ENCODE measurements at regions not wholly inside any gene's neighbourhood (a gene's known extent, or its start where the extent isn't known, plus 50 kb on each side); places are given as distances from the start of the nearest gene placed in this dataset.

GRCh38 chr6:62480544-62480943, 194.5 kb upstream of the KHDRBS2 start:
- H3K9me3 ChIP-seq = no peaks in the 10 kb centered on the region
- no peaks in the 10 kb centered on the region for H3K4me1 ChIP-seq
- H3K4me3 ChIP-seq = no peak overlapping the region
- 49 to 71% (median 59%) methylated on average over 1 of the region's 1 CpG for WGBS, 5 donors
- H3K27ac ChIP-seq = no peak overlapping the region
- intact Hi-C loops (cut with DNase I; ENCODE audit: low total_unique reads) = no loop called here
- H3K27me3 ChIP-seq = no peaks in the 10 kb centered on the region
- TF ChIP-seq POLR2A (IDR thresholded peaks at IDR 0.05) = no peak
- TF ChIP-seq CTCF (IDR thresholded peaks at IDR 0.05) = no peak
- TF ChIP-seq POLR2AphosphoS5 (IDR thresholded peaks at IDR 0.05) = no peak
- no peak for TF ChIP-seq EP300 (IDR thresholded peaks at IDR 0.05)
- H3K36me3 ChIP-seq = no peaks in the 10 kb centered on the region
- DNase-seq = no peak

GRCh38 chr6:62479697-62480220, 193.7 kb upstream of the KHDRBS2 start:
- TF ChIP-seq CTCF (IDR thresholded peaks at IDR 0.05) (no peak), EP300 (IDR thresholded peaks at IDR 0.05) (no peak), POLR2A (IDR thresholded peaks at IDR 0.05) (no peak), POLR2AphosphoS5 (IDR thresholded peaks at IDR 0.05) (no peak)
- Histone ChIP-seq H3K36me3 (no peaks in the 10 kb centered on the region), H3K9me3 (no peaks in the 10 kb centered on the region), H3K4me3 (no peak overlapping the region), H3K4me1 (no peaks in the 10 kb centered on the region), H3K27me3 (no peaks in the 10 kb centered on the region), H3K27ac (no peak overlapping the region)
- no peak for DNase-seq
- intact Hi-C loops (cut with DNase I; ENCODE audit: low total_unique reads) = no loop called here
- WGBS, 5 donors = 68 to 78% (median 74%) methylated on average over 4 of the region's 4 CpGs

GRCh38 chr6:62474793-62475192, 188.8 kb upstream of the KHDRBS2 start:
- Histone ChIP-seq H3K27ac (no peak overlapping the region), H3K9me3 (no peaks in the 10 kb centered on the region), H3K4me3 (no peak overlapping the region), H3K4me1 (no peaks in the 10 kb centered on the region), H3K27me3 (no peaks in the 10 kb centered on the region), H3K36me3 (no peaks in the 10 kb centered on the region)
- DNase-seq = no peak
- TF ChIP-seq CTCF (IDR thresholded peaks at IDR 0.05) (no peak), POLR2AphosphoS5 (IDR thresholded peaks at IDR 0.05) (no peak), EP300 (IDR thresholded peaks at IDR 0.05) (no peak), POLR2A (IDR thresholded peaks at IDR 0.05) (no peak)
- 84 to 92% (median 89%) methylated on average over 3 of the region's 3 CpGs for WGBS, 5 donors
- intact Hi-C loops (cut with DNase I; ENCODE audit: low total_unique reads) = no loop called here

GRCh38 chr6:62466607-62467006, 180.6 kb upstream of the KHDRBS2 start:
- Histone ChIP-seq H3K9me3 (no peaks in the 10 kb centered on the region), H3K4me1 (no peaks in the 10 kb centered on the region), H3K4me3 (no peak overlapping the region), H3K27ac (no peak overlapping the region), H3K27me3 (no peaks in the 10 kb centered on the region), H3K36me3 (no peaks in the 10 kb centered on the region)
- 86 to 91% (median 90%) methylated on average over 2 of the region's 2 CpGs for WGBS, 5 donors
- intact Hi-C loops (cut with DNase I; ENCODE audit: low total_unique reads) = no loop called here
- no peak for DNase-seq
- TF ChIP-seq POLR2A (IDR thresholded peaks at IDR 0.05) = no peak
- TF ChIP-seq POLR2AphosphoS5 (IDR thresholded peaks at IDR 0.05) = no peak
- no peak for TF ChIP-seq EP300 (IDR thresholded peaks at IDR 0.05)
- TF ChIP-seq CTCF (IDR thresholded peaks at IDR 0.05) = no peak
